Chondrocyte (in vitro differentiated cells): ENCODE measurements at regions not wholly inside any gene's neighbourhood (a gene's known extent, or its start where the extent isn't known, plus 50 kb on each side); places are given as distances from the start of the nearest gene placed in this dataset.

Experiments used
- DNase-seq: peaks from one replicate; pipeline ENCODE4 v3.0.0; 2021; ENCODE audit warnings: mixed read lengths, low spot score
- H3K27ac Mint-ChIP-seq: one replicate; pipeline ENCODE4 v1.8.0; 2021; ENCODE audit warnings: mild to moderate bottlenecking, moderate library complexity, mixed read lengths; ENCODE audit not compliant: unreplicated experiment
- H3K27me3 Mint-ChIP-seq: 2 replicates; pipeline ENCODE4 v1.8.0; 2021; ENCODE audit warnings: low read depth, mixed read lengths
- H3K36me3 Mint-ChIP-seq: 2 replicates; pipeline ENCODE4 v1.8.0; 2021; ENCODE audit warnings: low read depth, mixed read lengths
- H3K4me1 Mint-ChIP-seq: 2 replicates; pipeline ENCODE4 v1.8.0; 2021; ENCODE audit warnings: low read depth, mild to moderate bottlenecking, mixed read lengths
- H3K4me3 Mint-ChIP-seq: one replicate; pipeline ENCODE4 v1.8.0; 2021; ENCODE audit warnings: mild to moderate bottlenecking, moderate library complexity, mixed read lengths; ENCODE audit not compliant: unreplicated experiment
- H3K9me3 Mint-ChIP-seq: 2 replicates; pipeline ENCODE4 v1.8.0; 2021; ENCODE audit warnings: low read depth, mixed read lengths
- CTCF ChIP-seq: fragments of 200-600 bp; sonication (generic); IDR thresholded peaks from 2 replicates; pipeline ENCODE4 v1.5.0; 2021; ENCODE audit warnings: antibody characterized with exemption, mild to moderate bottlenecking, moderate library complexity

GRCh38 chr2:173467751-173468150 lies 113.1 kb downstream of the CDCA7 start:
- H3K27ac Mint-ChIP-seq = no peak overlapping the region
- H3K27me3 Mint-ChIP-seq = no peaks in the 10 kb centered on the region
- no peak for DNase-seq
- no peak for TF ChIP-seq CTCF
- no peak overlapping the region for H3K4me3 Mint-ChIP-seq
- no peaks in the 10 kb centered on the region for H3K4me1 Mint-ChIP-seq
- peaks cover 9% of the 10 kb centered on the region for H3K9me3 Mint-ChIP-seq
- peaks cover 2% of the 10 kb centered on the region for H3K36me3 Mint-ChIP-seq

- TF ChIP-seq CTCF = no peak
- peaks cover 9% of the 10 kb centered on the region for H3K9me3 Mint-ChIP-seq
- no peak for DNase-seq
- H3K27ac Mint-ChIP-seq = no peak overlapping the region
- H3K4me3 Mint-ChIP-seq = no peak overlapping the region
- no peaks in the 10 kb centered on the region for H3K27me3 Mint-ChIP-seq
- H3K4me1 Mint-ChIP-seq = no peaks in the 10 kb centered on the region
- H3K36me3 Mint-ChIP-seq = peaks cover 2% of the 10 kb centered on the region
Measured at GRCh38 chr2:173468266-173468793, 113.7 kb downstream of the CDCA7 start.

- TF ChIP-seq CTCF = no peak
- peaks cover 3% of the 10 kb centered on the region for H3K27me3 Mint-ChIP-seq
- H3K4me1 Mint-ChIP-seq = no peaks in the 10 kb centered on the region
- DNase-seq = no peak
- H3K4me3 Mint-ChIP-seq = no peak overlapping the region
- H3K27ac Mint-ChIP-seq = no peak overlapping the region
- peaks cover 9% of the 10 kb centered on the region for H3K9me3 Mint-ChIP-seq
- H3K36me3 Mint-ChIP-seq = peaks cover 2% of the 10 kb centered on the region
Measured at GRCh38 chr2:173472112-173472511, 117.4 kb downstream of the CDCA7 start.

- Mint-ChIP-seq H3K36me3 (no peaks in the 10 kb centered on the region), H3K27me3 (no peaks in the 10 kb centered on the region), H3K4me3 (no peak overlapping the region), H3K9me3 (no peaks in the 10 kb centered on the region), H3K27ac (no peak overlapping the region), H3K4me1 (no peaks in the 10 kb centered on the region)
- no peak for DNase-seq
- TF ChIP-seq CTCF = no peak
Measured at GRCh38 chr2:173483137-173483536, 128.5 kb downstream of the CDCA7 start.

- TF ChIP-seq CTCF = no peak
- no peak for DNase-seq
- H3K36me3 Mint-ChIP-seq = no peaks in the 10 kb centered on the region
- no peak overlapping the region for H3K4me3 Mint-ChIP-seq
- H3K27me3 Mint-ChIP-seq = no peaks in the 10 kb centered on the region
- no peaks in the 10 kb centered on the region for H3K4me1 Mint-ChIP-seq
- no peaks in the 10 kb centered on the region for H3K9me3 Mint-ChIP-seq
- H3K27ac Mint-ChIP-seq = no peak overlapping the region
Measured at GRCh38 chr2:173488861-173489260, 134.2 kb downstream of the CDCA7 start.
